Body of pancreas (tissue), 4 donors: ENCODE measurements at regions not wholly inside any gene's neighbourhood (a gene's known extent, or its start where the extent isn't known, plus 50 kb on each side); places are given as distances from the start of the nearest gene placed in this dataset.
A peak's percentile ranks its signal among the peaks of the same experiment; 100 is the strongest.

Experiments used
- ATAC-seq: fragments of 150-250 bp; one replicate; pipeline ENCODE4 v1.9.1; 2016
- DNase-seq, 4 donors: peaks; one replicate each; pipeline ENCODE4 v3.0.0-alpha.2; 2019
- H3K27ac ChIP-seq, 4 donors: fragments of 200-600 bp; sonication (generic); 1 replicate in 3 of 4; 2 replicates in 1 of 4; pipeline versions ENCODE4 v1.5.1 to v1.6.1; 2016 to 2019; ENCODE audit warnings: mild to moderate bottlenecking in 1 of 4, mixed read lengths in 1 of 4, moderate library complexity in 1 of 4
- H3K27me3 ChIP-seq, 2 donors: fragments of 200-600 bp; sonication (generic); one replicate each; pipeline ENCODE4 v1.6.0; 2016; ENCODE audit warnings: mild to moderate bottlenecking in 1 of 2
- H3K36me3 ChIP-seq, 2 donors: fragments of 200-600 bp; sonication (generic); replicated peaks in 1 of 2; 2 replicates each; pipeline ENCODE4 v1.5.1; 2016; ENCODE audit warnings: low read depth in 2 of 2; ENCODE audit not compliant: insufficient read depth in 1 of 2
- H3K4me1 ChIP-seq: fragments of 200-600 bp; sonication (generic); one replicate; pipeline ENCODE4 v1.6.0; 2016
- H3K4me3 ChIP-seq, 2 donors: fragments of 200-600 bp; sonication (generic); 1 replicate in 1 of 2; 2 replicates in 1 of 2; pipeline ENCODE4 v1.5.1; 2016 to 2019
- H3K9me3 ChIP-seq, 3 donors: fragments of 200-600 bp; sonication (generic); 1 replicate in 2 of 3; 2 replicates in 1 of 3; pipeline ENCODE4 v1.5.1; 2016
- POLR2A ChIP-seq, 3 donors: fragments of 450-650 bp; IDR thresholded peaks; one replicate each; pipeline ENCODE4 v1.6.1; 2016; ENCODE audit warnings: antibody characterized with exemption in 3 of 3, mild to moderate bottlenecking in 2 of 3
- WGBS, 2 donors: methylation state at CpG; one replicate each; pipeline ENCODE4 v1.1.5; 2017; 5-methylcytosine and 5-hydroxymethylcytosine counted together
- intact Hi-C: fragments of 100-400 bp; cut with DNase I; formaldehyde crosslinking; loops from one replicate; pipeline ENCODE4 v1.15.1; 2023
- TF ChIP-seq, protein P1 (sequence below), 7 experiments: fragments of 450-650 bp in 4 of 7; fragments of 200-600 bp in 3 of 7; sonication (generic) in 3 of 7; IDR thresholded peaks; one replicate each; pipeline ENCODE4 v1.5.1; 2016 to 2019; ENCODE audit warnings: antibody characterized with exemption in 7 of 7

GRCh38 chr2:88307817-88308216 is 137.7 kb downstream of the THNSL2 start:
- ATAC-seq (no peak), DNase-seq (no peak)

GRCh38 chr2:88303865-88304264 is 133.7 kb downstream of the THNSL2 start:
- TF ChIP-seq POLR2A (IDR thresholded peaks at IDR 0.05) = no peak
- TF ChIP-seq, protein P1, sequence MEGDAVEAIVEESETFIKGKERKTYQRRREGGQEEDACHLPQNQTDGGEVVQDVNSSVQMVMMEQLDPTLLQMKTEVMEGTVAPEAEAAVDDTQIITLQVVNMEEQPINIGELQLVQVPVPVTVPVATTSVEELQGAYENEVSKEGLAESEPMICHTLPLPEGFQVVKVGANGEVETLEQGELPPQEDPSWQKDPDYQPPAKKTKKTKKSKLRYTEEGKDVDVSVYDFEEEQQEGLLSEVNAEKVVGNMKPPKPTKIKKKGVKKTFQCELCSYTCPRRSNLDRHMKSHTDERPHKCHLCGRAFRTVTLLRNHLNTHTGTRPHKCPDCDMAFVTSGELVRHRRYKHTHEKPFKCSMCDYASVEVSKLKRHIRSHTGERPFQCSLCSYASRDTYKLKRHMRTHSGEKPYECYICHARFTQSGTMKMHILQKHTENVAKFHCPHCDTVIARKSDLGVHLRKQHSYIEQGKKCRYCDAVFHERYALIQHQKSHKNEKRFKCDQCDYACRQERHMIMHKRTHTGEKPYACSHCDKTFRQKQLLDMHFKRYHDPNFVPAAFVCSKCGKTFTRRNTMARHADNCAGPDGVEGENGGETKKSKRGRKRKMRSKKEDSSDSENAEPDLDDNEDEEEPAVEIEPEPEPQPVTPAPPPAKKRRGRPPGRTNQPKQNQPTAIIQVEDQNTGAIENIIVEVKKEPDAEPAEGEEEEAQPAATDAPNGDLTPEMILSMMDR (IDR thresholded peaks at IDR 0.05) = no peak
- intact Hi-C loops = no loop called here
- no peaks in the 10 kb centered on the region for H3K36me3 ChIP-seq
- no peaks in the 10 kb centered on the region for H3K9me3 ChIP-seq
- DNase-seq (no peak), ATAC-seq (no peak)
- no peak overlapping the region for H3K27ac ChIP-seq
- H3K4me1 ChIP-seq = no peaks in the 10 kb centered on the region
- 61 to 77% methylated on average over 3 of the region's 3 CpGs for WGBS, 2 donors
- H3K4me3 ChIP-seq = no peak overlapping the region
- no peaks in the 10 kb centered on the region for H3K27me3 ChIP-seq

More at GRCh38 chr2:88307817-88308216, 137.7 kb downstream of the THNSL2 start:
- TF ChIP-seq, protein P1 (IDR thresholded peaks at IDR 0.05) = peak in 2 of 7 experiments; percentile 13 to 21
- no peak for TF ChIP-seq POLR2A (IDR thresholded peaks at IDR 0.05)
- no peaks in the 10 kb centered on the region for H3K9me3 ChIP-seq
- intact Hi-C loops = no loop called here
- no peak overlapping the region for H3K4me3 ChIP-seq
- no peaks in the 10 kb centered on the region for H3K4me1 ChIP-seq
- no peak overlapping the region for H3K27ac ChIP-seq
- no peaks in the 10 kb centered on the region for H3K27me3 ChIP-seq
- no peaks in the 10 kb centered on the region for H3K36me3 ChIP-seq

GRCh38 chr2:88296247-88296646 is 126.1 kb downstream of the THNSL2 start:
- H3K9me3 ChIP-seq = peaks cover 0 to 3% (median 0%) of the 10 kb centered on the region in 3 donors
- no peaks in the 10 kb centered on the region for H3K4me1 ChIP-seq
- H3K27ac ChIP-seq = no peak overlapping the region
- intact Hi-C loops = no loop called here
- TF ChIP-seq POLR2A (IDR thresholded peaks at IDR 0.05) = no peak
- TF ChIP-seq, protein P1 (IDR thresholded peaks at IDR 0.05) = no peak
- ATAC-seq (no peak), DNase-seq (no peak)
- H3K4me3 ChIP-seq = no peak overlapping the region
- 85% methylated on average over 2 of the region's 2 CpGs for WGBS, 2 donors
- H3K27me3 ChIP-seq = no peaks in the 10 kb centered on the region
- no peaks in the 10 kb centered on the region for H3K36me3 ChIP-seq

DNA sequence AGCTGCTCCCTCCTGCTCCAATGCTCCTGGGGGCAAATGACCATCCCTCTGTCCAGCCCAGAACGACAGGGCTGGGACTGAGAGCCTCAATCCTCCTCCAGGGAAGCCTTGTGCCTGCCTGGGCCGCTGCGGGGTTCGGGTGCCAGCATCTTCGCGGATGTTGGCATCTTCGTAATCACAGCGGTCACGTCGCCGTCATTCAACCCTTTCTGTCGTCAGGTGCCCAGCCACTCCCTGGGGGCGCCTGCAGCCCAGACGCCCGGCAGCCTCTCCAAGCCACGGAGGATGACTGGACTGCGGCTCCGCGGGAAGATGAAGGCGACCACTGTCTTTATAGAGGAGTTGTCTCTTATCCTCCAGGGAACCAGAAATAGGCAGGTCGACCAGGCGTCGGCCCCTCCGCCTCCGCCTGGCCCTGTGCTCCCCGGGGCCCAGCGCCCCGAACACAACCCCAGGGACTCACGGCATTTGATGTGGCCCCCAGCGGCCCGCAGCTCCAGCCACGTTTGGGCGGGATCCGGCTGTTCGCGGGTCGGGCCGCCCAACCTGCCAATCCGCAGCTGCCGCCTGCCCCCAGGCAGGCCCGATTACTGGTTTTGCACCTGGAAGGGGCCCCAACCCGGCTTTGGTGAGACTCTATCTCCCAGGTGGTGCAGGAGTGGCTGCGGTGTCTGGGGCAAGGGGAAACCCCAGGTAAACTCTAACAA is 113.9 kb downstream of the THNSL2 start:
- intact Hi-C loops = no loop called here
- H3K36me3 ChIP-seq = no peaks in the 10 kb centered on the region
- ATAC-seq (no peak), DNase-seq (no peak)
- H3K9me3 ChIP-seq = no peaks in the 10 kb centered on the region
- no peaks in the 10 kb centered on the region for H3K27me3 ChIP-seq
- 33 to 36% methylated on average over 27 to 39 of the region's 43 CpGs for WGBS, 2 donors
- TF ChIP-seq POLR2A (IDR thresholded peaks at IDR 0.05) = no peak
- TF ChIP-seq, protein P1 (IDR thresholded peaks at IDR 0.05) = no peak
- no peak overlapping the region for H3K4me3 ChIP-seq
- H3K4me1 ChIP-seq = no peaks in the 10 kb centered on the region
- H3K27ac ChIP-seq = no peak overlapping the region
